ENCODE measurements at regions not wholly inside any gene's neighbourhood (a gene's known extent, or its start where the extent isn't known, plus 50 kb on each side); places are given as distances from the start of the nearest gene placed in this dataset.

GRCh38 chr2:221077251-221077650 lies 494.9 kb downstream of the EPHA4 start:
- peaks cover 43% of the 10 kb centered on the region for H3K9me3 ChIP-seq (ENCODE audit: low read length)
- H3K36me3 ChIP-seq (replicated peaks in 1 of 2; ENCODE audit: control insufficient read depth in 1 of 2, insufficient read depth in 2 of 2, low read length in 2 of 2) = no peaks in the 10 kb centered on the region
- ChIA-PET CTCF (ENCODE audit: low intra/inter-chr PET ratio, low total read pairs) (no interaction called here), POLR2A (no interaction called here)
- in situ Hi-C loops (cut with HindIII; ENCODE audit: extremely low pct_ligation_motif_present, low pct_unique_long_range_greater_than_20kb) (no loop called here), intact Hi-C loops (cut with micrococcal nuclease; ENCODE audit: unreplicated experiment) (no loop called here)
- no peak for FAIRE-seq
- H3K9ac ChIP-seq (ENCODE audit: insufficient read depth, low read depth, low read length) = no peak overlapping the region
- ATAC-seq = no peak
- H3K79me2 ChIP-seq (ENCODE audit: insufficient read depth, low read length) = no peaks in the 10 kb centered on the region
- BruUV-seq (replicated peaks) = no TSS peak
- H3K4me2 ChIP-seq (ENCODE audit: low read depth, low read length) = no peak overlapping the region
- no peak overlapping the region for H3K27ac ChIP-seq (ENCODE audit: extremely low read length, insufficient read depth, low read length)
- no peaks in the 10 kb centered on the region for H4K20me1 ChIP-seq (ENCODE audit: insufficient read depth, low read length)
- H3K4me3 ChIP-seq (replicated peaks in 1 of 3; ENCODE audit: insufficient read depth in 1 of 3, low read depth in 2 of 3, low read length in 3 of 3) = no peak overlapping the region
- WGBS (ENCODE audit: low lambda C conversion rate) = 4% methylated on average over 3 of the region's 3 CpGs
- H3K4me1 ChIP-seq (ENCODE audit: insufficient read depth, low read length) = no peaks in the 10 kb centered on the region
- H2AFZ ChIP-seq (ENCODE audit: low read length) = no peak overlapping the region
- H3K27me3 ChIP-seq (ENCODE audit: control insufficient read depth in 1 of 2, insufficient read depth in 2 of 2, low read length in 2 of 2) = no peaks in the 10 kb centered on the region
- TF ChIP-seq THAP11 (CRISPR knock-in tag; IDR thresholded peaks at IDR 0.05) (no peak), ZNF83 (CRISPR knock-in tag; IDR thresholded peaks at IDR 0.05; ENCODE audit: borderline replicate concordance) (no peak), ASH2L (IDR thresholded peaks at IDR 0.05; ENCODE audit: insufficient read length, low read depth, low read length) (no peak), FOXP1 (IDR thresholded peaks at IDR 0.05) (no peak), FOXP1 (CRISPR knock-in tag; IDR thresholded peaks at IDR 0.05) (no peak), ZNF577 (CRISPR knock-in tag; IDR thresholded peaks at IDR 0.05; ENCODE audit: borderline replicate concordance, low read depth) (no peak), ZBTB2 (CRISPR knock-in tag; IDR thresholded peaks at IDR 0.05; ENCODE audit: low read depth) (no peak), TARDBP (CRISPR knock-in tag; IDR thresholded peaks at IDR 0.05) (no peak), ZNF788 (CRISPR knock-in tag; IDR thresholded peaks at IDR 0.05; ENCODE audit: borderline replicate concordance) (no peak), GZF1 (CRISPR knock-in tag; IDR thresholded peaks at IDR 0.05) (no peak), ZNF451 (CRISPR knock-in tag; IDR thresholded peaks at IDR 0.05) (no peak), HNRNPK (IDR thresholded peaks at IDR 0.05; ENCODE audit: low read depth, low read length, poor library complexity, severe bottlenecking) (no peak), FOSL2 (CRISPR knock-in tag; IDR thresholded peaks at IDR 0.05) (no peak), ZKSCAN8 (CRISPR knock-in tag; IDR thresholded peaks at IDR 0.05; ENCODE audit: borderline replicate concordance) (no peak)
- TF ChIP-seq, protein P1, sequence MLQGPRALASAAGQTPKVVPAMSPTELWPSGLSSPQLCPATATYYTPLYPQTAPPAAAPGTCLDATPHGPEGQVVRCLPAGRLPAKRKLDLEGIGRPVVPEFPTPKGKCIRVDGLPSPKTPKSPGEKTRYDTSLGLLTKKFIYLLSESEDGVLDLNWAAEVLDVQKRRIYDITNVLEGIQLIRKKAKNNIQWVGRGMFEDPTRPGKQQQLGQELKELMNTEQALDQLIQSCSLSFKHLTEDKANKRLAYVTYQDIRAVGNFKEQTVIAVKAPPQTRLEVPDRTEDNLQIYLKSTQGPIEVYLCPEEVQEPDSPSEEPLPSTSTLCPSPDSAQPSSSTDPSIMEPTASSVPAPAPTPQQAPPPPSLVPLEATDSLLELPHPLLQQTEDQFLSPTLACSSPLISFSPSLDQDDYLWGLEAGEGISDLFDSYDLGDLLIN (CRISPR knock-in tag; IDR thresholded peaks at IDR 0.05; ENCODE audit: borderline replicate concordance) = no peak
- DNase-seq (ENCODE audit: low spot score) = no peak
